ENCODE measurements at regions not wholly inside any gene's neighbourhood (a gene's known extent, or its start where the extent isn't known, plus 50 kb on each side); places are given as distances from the start of the nearest gene placed in this dataset.
"Not testable (repeated sequence)": the region's sequence is repeated elsewhere in the genome, so short reads cannot be mapped to it uniquely, and the experiment has no call there.

GRCh38 chr6:77324866-77325265 is 138.4 kb downstream of the HTR1B start:
- no peak for DNase-seq (ENCODE audit: low read depth)

GRCh38 chr6:77322604-77323003 is 140.7 kb downstream of the HTR1B start:
- no peak for DNase-seq (ENCODE audit: low read depth)

GRCh38 chr6:77318256-77318655 is 145.0 kb downstream of the HTR1B start:
- no peak for DNase-seq (ENCODE audit: low read depth)

GRCh38 chr6:77313595-77313994 is 149.7 kb downstream of the HTR1B start:
- DNase-seq (ENCODE audit: low read depth) = no peak

GRCh38 chr6:77299931-77300330 is 163.4 kb downstream of the HTR1B start:
- DNase-seq (ENCODE audit: low read depth) = no peak

- DNase-seq (ENCODE audit: low read depth) = peak; percentile 12
These were observed 165.0 kb downstream of the HTR1B start for GRCh38 chr6:77298283-77298682.

GRCh38 chr6:77292564-77293546 is 170.4 kb downstream of the HTR1B start:
- DNase-seq (ENCODE audit: low read depth) = peak; percentile 82

GRCh38 chr6:77290798-77291197 is 172.5 kb downstream of the HTR1B start:
- no peak for DNase-seq (ENCODE audit: low read depth)

- no peak for DNase-seq (ENCODE audit: low read depth)
These were observed 176.8 kb downstream of the HTR1B start for GRCh38 chr6:77286541-77286940.

- DNase-seq (ENCODE audit: low read depth) = no peak
These were observed 189.4 kb downstream of the HTR1B start for GRCh38 chr6:77273929-77274328.

GRCh38 chr6:77264970-77265369 is 198.3 kb downstream of the HTR1B start:
- DNase-seq (ENCODE audit: low read depth) = no peak

- no peak for DNase-seq (ENCODE audit: low read depth)
These were observed 200.3 kb downstream of the HTR1B start for GRCh38 chr6:77263003-77263402.

- not testable (repeated sequence) for DNase-seq (ENCODE audit: low read depth)
These were observed 211.5 kb downstream of the HTR1B start for GRCh38 chr6:77251801-77252200.

- DNase-seq (ENCODE audit: low read depth) = no peak
These were observed 213.7 kb downstream of the HTR1B start for GRCh38 chr6:77249560-77249959.

GRCh38 chr6:77245026-77245425 is 218.3 kb downstream of the HTR1B start:
- DNase-seq (ENCODE audit: low read depth) = peak; percentile 46

GRCh38 chr6:77231438-77232305 is 231.6 kb downstream of the HTR1B start:
- no peak for DNase-seq (ENCODE audit: low read depth)

GRCh38 chr6:77228279-77228678 is 235.0 kb downstream of the HTR1B start:
- DNase-seq (ENCODE audit: low read depth) = no peak

GRCh38 chr6:77217896-77218295 is 245.4 kb downstream of the HTR1B start:
- DNase-seq (ENCODE audit: low read depth) = no peak

- no peak for DNase-seq (ENCODE audit: low read depth)
These were observed 257.4 kb downstream of the HTR1B start for GRCh38 chr6:77205936-77206335.

GRCh38 chr6:77204555-77204954 is 258.7 kb downstream of the HTR1B start:
- DNase-seq (ENCODE audit: low read depth) = no peak

GRCh38 chr6:77183447-77183846 is 279.8 kb downstream of the HTR1B start:
- DNase-seq (ENCODE audit: low read depth) = no peak

- no peak for DNase-seq (ENCODE audit: low read depth)
These were observed 281.5 kb downstream of the HTR1B start for GRCh38 chr6:77181749-77182148.

All from LHCN-M2 (cell line).